HG02840 (cell line): ENCODE measurements at regions not wholly inside any gene's neighbourhood (a gene's known extent, or its start where the extent isn't known, plus 50 kb on each side); places are given as distances from the start of the nearest gene placed in this dataset.
"Not testable (repeated sequence)": the region's sequence is repeated elsewhere in the genome, so short reads cannot be mapped to it uniquely, and the experiment has no call there.

Source experiments
- ATAC-seq: cut with Tn5 transposase; IDR thresholded peaks from one replicate; pipeline ENCODE4 v1.9.1; 2021; ENCODE audit warnings: mild to moderate bottlenecking, moderate library complexity, moderate number of reproducible peaks; ENCODE audit not compliant: unreplicated experiment, low FRiP score

GRCh38 chr6:87784690-87785089, 82.7 kb upstream of the AKIRIN2 start:
- no peak for ATAC-seq

- ATAC-seq: no peak
Observed at GRCh38 chr6:87784051-87784450, 82.0 kb upstream of the AKIRIN2 start.

DNA sequence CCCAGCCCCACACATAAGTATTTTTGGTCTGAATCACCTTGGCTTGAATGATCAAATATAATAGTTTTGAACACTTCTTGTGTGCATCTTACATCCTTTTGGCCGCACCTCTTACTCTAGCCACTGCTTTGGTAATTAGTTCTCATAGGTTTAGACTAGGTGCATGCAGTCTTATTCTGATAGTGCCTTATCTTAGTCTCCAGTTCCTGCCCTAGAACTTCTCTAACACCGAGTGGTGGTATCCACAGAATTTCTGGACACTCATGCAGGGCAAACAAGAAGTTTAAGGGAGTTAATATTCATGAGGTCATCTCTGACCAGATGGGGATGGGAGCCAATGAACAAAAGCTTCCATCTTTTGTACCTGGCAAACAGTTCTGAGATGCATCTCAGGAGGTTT, 77.5 kb upstream of the AKIRIN2 start:
- no peak for ATAC-seq

GRCh38 chr6:87772597-87773530, 70.8 kb upstream of the AKIRIN2 start:
- ATAC-seq: no peak

GRCh38 chr6:87767478-87767877, 65.4 kb upstream of the AKIRIN2 start:
- no peak for ATAC-seq

- no peak for ATAC-seq
Observed at GRCh38 chr6:87766211-87766610, 64.2 kb upstream of the AKIRIN2 start.

DNA sequence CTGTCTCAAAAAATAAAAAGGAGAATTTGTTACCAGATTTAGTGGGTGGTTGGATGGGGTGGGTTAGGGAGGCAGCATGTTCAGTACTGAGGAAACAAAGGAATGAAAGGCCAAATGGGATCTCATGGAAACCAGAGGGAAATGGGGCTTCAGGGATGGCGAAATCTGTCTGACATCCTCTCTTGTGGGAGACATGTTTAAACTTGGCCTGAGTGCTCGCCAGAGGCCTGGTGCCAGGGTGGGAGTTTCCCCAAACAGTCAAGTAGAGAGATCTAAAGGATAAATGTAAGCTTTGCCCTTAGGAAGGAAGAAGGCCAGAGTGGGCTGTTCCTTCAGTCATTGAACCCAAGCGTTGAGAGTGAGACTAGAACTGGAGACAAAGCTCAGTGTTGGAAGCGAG, 61.9 kb upstream of the AKIRIN2 start:
- ATAC-seq: no peak

DNA sequence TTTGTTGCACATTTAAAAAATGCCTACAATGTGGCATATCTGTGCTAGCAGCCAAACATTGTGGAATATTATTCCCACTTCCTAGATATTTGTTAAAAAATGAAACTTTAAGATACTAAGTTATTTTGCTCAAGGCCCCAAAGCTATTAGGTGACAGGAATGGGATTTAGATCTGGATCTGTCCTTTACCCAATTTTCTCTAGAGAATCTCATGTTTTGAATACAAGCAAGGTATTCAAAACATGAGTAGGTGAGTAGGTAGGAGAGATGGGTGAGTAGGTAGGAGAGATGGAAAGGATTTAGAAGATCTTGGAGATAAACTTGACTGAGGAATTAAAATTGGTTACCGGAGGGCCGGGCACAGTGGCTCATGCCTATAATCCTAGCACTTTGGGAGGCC, 61.2 kb upstream of the AKIRIN2 start:
- no peak for ATAC-seq

DNA sequence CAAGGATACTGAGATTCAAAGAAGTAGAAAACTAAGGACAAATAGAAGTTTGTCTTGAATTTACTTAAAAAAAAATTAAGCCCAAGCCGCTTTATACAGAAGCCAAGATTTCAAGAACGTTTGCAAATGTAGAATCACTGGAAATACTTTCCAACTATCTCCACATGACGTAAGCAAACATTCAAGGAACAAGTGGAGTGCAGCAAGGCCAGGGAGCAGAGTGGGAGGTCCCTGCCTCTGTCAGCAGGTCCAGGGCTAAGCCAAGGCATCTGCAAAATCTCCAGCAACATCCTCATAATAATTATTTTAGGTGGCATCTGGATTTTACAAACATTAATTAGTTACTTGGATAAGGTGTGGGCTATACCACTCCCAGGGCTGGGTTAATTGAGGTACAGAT, 60.1 kb upstream of the AKIRIN2 start:
- no peak for ATAC-seq

DNA sequence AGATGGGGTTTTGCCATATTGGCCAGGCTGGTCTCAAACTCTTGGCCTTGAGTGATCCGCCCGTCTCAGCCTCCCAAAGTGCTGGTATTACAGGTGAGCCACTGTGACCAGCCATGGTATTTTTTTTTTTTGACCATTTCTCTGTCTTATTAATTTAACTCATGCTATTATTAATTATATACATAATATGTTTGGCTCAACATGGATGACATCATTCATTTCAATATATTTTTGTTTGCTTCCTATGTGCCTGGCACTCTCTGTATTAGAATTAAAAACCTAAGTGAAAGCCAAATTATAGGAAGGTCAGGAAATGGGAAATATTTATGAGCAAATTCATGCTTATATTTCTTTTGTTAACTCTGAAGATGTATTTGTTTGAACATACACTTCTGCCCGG, 55.8 kb upstream of the AKIRIN2 start:
- no peak for ATAC-seq

DNA sequence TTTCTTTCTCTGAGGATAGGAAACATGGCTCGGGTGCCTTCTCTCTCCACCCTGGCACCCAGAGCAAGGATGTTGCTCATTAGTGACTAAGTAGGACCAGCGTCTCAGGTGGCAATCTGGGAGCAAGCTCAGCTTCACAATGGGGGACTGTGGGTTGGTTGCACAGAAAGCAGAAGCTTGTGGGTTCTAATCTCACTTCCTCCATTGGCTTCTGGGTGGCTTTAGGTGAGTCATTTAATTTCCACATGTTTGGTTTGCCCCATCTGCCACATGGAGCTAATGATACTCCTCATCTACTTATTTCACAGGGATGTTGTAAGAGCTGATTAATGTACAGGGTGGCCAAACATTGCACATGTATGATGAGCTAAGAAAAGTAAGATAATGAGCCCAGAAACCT, 54.8 kb upstream of the AKIRIN2 start:
- ATAC-seq: peak; percentile 83

GRCh38 chr6:87755708-87756671, 54.0 kb upstream of the AKIRIN2 start:
- ATAC-seq: no peak

DNA sequence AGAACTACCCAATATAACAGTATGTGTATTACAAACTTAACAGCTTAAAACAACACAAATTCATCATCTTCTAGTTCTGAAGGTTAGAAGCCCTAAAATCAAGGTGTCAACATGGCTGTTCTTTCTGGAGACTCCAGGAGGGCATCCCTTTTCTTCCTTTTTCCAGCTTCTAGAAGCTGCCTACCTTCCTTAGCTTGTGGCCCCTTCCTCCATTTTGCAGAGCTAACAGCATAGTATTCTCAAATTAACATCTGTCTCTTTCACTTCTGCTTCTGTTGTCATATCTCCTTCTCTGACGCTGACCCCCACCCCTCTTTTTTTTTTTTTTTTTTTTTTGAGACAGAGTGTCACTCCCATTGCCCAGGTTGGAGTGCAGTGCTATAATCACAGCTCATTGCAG, 52.8 kb upstream of the AKIRIN2 start:
- ATAC-seq: no peak

DNA sequence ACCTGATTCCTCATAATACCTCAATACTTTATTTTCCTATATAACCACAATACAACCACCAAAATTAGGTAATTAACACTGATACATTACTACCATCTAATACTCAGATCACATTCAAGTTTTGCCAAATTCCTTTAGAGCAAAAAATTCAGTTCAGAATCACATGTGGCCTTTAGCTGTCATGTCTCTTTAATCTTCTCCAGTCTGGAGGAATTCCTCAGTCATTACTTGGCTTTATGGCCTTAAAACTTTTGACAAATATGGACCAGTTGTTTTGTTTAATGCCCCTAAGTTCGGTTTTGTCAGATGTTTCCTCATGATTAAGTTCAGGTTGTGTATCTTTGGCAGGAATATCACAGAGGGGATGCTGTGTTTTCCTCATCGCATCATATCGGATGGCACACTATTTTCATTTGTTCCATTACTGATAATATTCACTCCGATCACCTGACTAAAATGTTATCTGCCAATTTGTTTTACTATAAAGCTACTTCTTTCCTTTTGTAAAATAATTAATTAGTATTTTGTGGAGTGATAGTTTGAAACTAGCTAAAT, 51.2 kb upstream of the AKIRIN2 start:
- no peak for ATAC-seq

- not testable (repeated sequence) for ATAC-seq
Observed at GRCh38 chr6:87752503-87752902, 50.5 kb upstream of the AKIRIN2 start.
